Neural cell (in vitro differentiated cells): ENCODE measurements at regions not wholly inside any gene's neighbourhood (a gene's known extent, or its start where the extent isn't known, plus 50 kb on each side); places are given as distances from the start of the nearest gene placed in this dataset.

Source experiments
- small RNA-seq, 3 experiments: library from RNA; depleted of rRNA; stranded (forward); fragments of <200 nt; gene quantifications; one replicate each; pipeline ENCODE3, GENCODE V24; 2012

Small RNA genes in the stretch of these regions (small RNA-seq; reads per million reads assigned to genes)
- gene RN7SL356P, result 0 reads per million in 3 experiments
